ENCODE measurements at regions not wholly inside any gene's neighbourhood (a gene's known extent, or its start where the extent isn't known, plus 50 kb on each side); places are given as distances from the start of the nearest gene placed in this dataset.

GRCh38 chr9:108521063-108521590, 334.7 kb downstream of the ACTL7B start:
- DNase-seq (ENCODE audit: extremely low read depth, low read depth): no peak
- no peak for TF ChIP-seq CTCF (IDR thresholded peaks at IDR 0.05; ENCODE audit: low read depth, low read length, missing control alignments)
- H3K4me3 ChIP-seq (replicated peaks; ENCODE audit: low read depth, low read length): no peak overlapping the region

- no peak for TF ChIP-seq CTCF (IDR thresholded peaks at IDR 0.05; ENCODE audit: low read depth, low read length, missing control alignments)
- no peak for DNase-seq (ENCODE audit: extremely low read depth, low read depth)
Measured at GRCh38 chr9:108519437-108519836, 336.3 kb downstream of the ACTL7B start.

GRCh38 chr9:108517651-108518365, 338.0 kb downstream of the ACTL7B start:
- no peak overlapping the region for H3K4me3 ChIP-seq (replicated peaks; ENCODE audit: low read depth, low read length)
- TF ChIP-seq CTCF (IDR thresholded peaks at IDR 0.05; ENCODE audit: low read depth, low read length, missing control alignments): no peak
- DNase-seq (ENCODE audit: extremely low read depth, low read depth): no peak

More at GRCh38 chr9:108519437-108519836, 336.3 kb downstream of the ACTL7B start:
- no peak overlapping the region for H3K4me3 ChIP-seq (replicated peaks; ENCODE audit: low read depth, low read length)

GRCh38 chr9:108516391-108516790, 339.4 kb downstream of the ACTL7B start:
- no peak for DNase-seq (ENCODE audit: extremely low read depth, low read depth)
- H3K4me3 ChIP-seq (replicated peaks; ENCODE audit: low read depth, low read length): no peak overlapping the region
- TF ChIP-seq CTCF (IDR thresholded peaks at IDR 0.05; ENCODE audit: low read depth, low read length, missing control alignments): no peak

- no peak for DNase-seq (ENCODE audit: extremely low read depth, low read depth)
- TF ChIP-seq CTCF (IDR thresholded peaks at IDR 0.05; ENCODE audit: low read depth, low read length, missing control alignments): no peak
- no peak overlapping the region for H3K4me3 ChIP-seq (replicated peaks; ENCODE audit: low read depth, low read length)
Measured at GRCh38 chr9:108515856-108516255, 339.9 kb downstream of the ACTL7B start.

- DNase-seq (ENCODE audit: extremely low read depth, low read depth): no peak
- TF ChIP-seq CTCF (IDR thresholded peaks at IDR 0.05; ENCODE audit: low read depth, low read length, missing control alignments): no peak
- H3K4me3 ChIP-seq (replicated peaks; ENCODE audit: low read depth, low read length): no peak overlapping the region
Measured at GRCh38 chr9:108512426-108513173, 343.2 kb downstream of the ACTL7B start.

Measured in HFF-Myc (cell line).